ENCODE measurements at regions not wholly inside any gene's neighbourhood (a gene's known extent, or its start where the extent isn't known, plus 50 kb on each side); places are given as distances from the start of the nearest gene placed in this dataset.

DNA sequence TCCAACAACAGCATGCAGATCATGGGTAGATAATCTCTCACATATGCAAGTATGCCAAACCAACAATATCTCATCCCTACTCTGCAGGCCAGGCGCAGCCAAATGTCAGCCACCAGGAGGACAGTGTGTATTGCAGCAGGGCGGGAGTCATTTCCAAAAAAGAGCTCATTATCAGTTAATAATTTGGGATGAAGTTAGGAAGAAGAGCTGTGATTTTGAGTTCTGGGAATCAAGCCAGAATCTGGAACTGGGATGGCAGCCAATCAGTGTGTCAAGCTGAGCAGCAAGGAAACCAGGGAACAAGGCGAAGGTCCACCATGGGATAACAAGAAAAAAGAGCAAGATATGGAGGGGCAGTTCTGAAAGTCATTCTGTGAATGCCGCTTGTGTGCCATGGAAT is 88.2 kb upstream of the CAMK2D start:
- no peak overlapping the region for H3K27ac ChIP-seq
- no peak overlapping the region for H3K4me3 ChIP-seq
- TF ChIP-seq, protein P1, sequence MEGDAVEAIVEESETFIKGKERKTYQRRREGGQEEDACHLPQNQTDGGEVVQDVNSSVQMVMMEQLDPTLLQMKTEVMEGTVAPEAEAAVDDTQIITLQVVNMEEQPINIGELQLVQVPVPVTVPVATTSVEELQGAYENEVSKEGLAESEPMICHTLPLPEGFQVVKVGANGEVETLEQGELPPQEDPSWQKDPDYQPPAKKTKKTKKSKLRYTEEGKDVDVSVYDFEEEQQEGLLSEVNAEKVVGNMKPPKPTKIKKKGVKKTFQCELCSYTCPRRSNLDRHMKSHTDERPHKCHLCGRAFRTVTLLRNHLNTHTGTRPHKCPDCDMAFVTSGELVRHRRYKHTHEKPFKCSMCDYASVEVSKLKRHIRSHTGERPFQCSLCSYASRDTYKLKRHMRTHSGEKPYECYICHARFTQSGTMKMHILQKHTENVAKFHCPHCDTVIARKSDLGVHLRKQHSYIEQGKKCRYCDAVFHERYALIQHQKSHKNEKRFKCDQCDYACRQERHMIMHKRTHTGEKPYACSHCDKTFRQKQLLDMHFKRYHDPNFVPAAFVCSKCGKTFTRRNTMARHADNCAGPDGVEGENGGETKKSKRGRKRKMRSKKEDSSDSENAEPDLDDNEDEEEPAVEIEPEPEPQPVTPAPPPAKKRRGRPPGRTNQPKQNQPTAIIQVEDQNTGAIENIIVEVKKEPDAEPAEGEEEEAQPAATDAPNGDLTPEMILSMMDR (IDR thresholded peaks at IDR 0.05) = no peak
- no peaks in the 10 kb centered on the region for H3K36me3 ChIP-seq
- H3K9me3 ChIP-seq = no peaks in the 10 kb centered on the region
- H3K4me1 ChIP-seq = no peaks in the 10 kb centered on the region
- H3K27me3 ChIP-seq (ENCODE audit: low read depth) = no peaks in the 10 kb centered on the region
- ATAC-seq (no peak), DNase-seq (no peak)
- intact Hi-C loops (cut with DNase I) = no loop called here

DNA sequence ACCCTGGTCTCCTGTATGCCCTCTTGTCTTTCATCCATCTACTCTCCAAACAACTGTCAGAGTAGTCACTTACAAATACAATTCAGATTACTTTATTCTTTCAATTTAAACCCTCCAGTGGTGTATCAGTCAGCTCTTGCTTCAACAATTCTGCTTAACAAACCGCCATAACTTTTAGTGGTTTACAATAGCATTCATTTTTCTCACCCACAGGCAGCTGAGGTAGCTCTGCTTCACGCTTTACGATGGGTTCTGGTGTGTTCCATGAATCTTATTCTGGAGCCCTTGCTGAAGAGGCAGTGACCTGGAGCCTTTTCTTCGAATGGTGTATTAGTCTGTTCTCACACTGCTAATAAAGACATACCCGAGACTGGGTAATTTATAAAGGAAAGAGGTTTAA is 86.2 kb upstream of the CAMK2D start:
- Histone ChIP-seq H3K4me1 (no peaks in the 10 kb centered on the region), H3K9me3 (no peaks in the 10 kb centered on the region), H3K27me3 (ENCODE audit: low read depth) (no peaks in the 10 kb centered on the region), H3K4me3 (no peak overlapping the region), H3K27ac (no peak overlapping the region), H3K36me3 (no peaks in the 10 kb centered on the region)
- ATAC-seq = no peak
- intact Hi-C loops (cut with DNase I) = no loop called here
- DNase-seq = no peak
- TF ChIP-seq, protein P1 (IDR thresholded peaks at IDR 0.05) = no peak

DNA sequence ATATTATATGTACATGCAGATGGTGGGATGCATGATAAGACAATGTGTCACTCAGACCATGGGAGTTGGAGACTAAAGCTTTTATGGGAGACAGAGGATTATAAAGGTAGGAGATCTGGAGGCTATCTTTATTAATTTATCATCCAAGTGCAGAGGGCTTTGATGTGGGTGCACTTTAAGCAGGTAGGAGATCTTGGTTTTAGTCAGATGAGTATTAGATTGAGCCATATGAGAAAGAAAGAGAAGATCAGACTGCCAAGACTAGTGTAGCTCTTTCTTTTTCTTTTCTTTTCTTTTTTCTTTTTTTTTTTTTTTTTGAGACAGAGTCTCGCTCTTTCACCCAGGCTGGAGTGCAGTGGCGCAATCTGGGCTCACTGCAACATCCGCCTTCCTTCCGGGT is 84.9 kb upstream of the CAMK2D start:
- intact Hi-C loops (cut with DNase I) = no loop called here
- H3K27me3 ChIP-seq (ENCODE audit: low read depth) = no peaks in the 10 kb centered on the region
- no peak overlapping the region for H3K4me3 ChIP-seq
- no peaks in the 10 kb centered on the region for H3K36me3 ChIP-seq
- DNase-seq (no peak), ATAC-seq (no peak)
- no peaks in the 10 kb centered on the region for H3K9me3 ChIP-seq
- no peak overlapping the region for H3K27ac ChIP-seq
- TF ChIP-seq, protein P1 (IDR thresholded peaks at IDR 0.05) = no peak
- no peaks in the 10 kb centered on the region for H3K4me1 ChIP-seq

DNA sequence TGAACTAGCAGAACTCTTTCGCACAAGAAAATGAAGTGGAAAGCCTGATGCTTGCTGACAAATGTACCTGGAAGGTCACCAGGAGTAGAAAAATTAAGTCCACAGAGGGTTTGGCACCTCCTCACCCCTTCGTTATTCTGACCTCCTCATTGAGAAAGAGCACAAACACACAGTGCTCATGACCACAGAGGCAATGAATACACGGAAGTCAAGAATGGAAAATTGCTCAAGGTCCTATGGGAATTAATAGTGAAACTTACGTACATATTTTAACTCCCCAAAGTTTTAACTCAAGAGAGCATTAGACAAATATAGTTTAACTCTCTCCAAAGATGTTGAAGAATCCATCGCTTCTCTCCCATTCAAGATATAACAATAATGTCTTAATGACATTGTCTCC is 83.6 kb upstream of the CAMK2D start:
- Histone ChIP-seq H3K4me1 (no peaks in the 10 kb centered on the region), H3K27ac (no peak overlapping the region), H3K27me3 (ENCODE audit: low read depth) (no peaks in the 10 kb centered on the region), H3K4me3 (no peak overlapping the region), H3K9me3 (no peaks in the 10 kb centered on the region), H3K36me3 (no peaks in the 10 kb centered on the region)
- TF ChIP-seq, protein P1 (IDR thresholded peaks at IDR 0.05) = no peak
- ATAC-seq (no peak), DNase-seq (no peak)
- intact Hi-C loops (cut with DNase I) = no loop called here

DNA sequence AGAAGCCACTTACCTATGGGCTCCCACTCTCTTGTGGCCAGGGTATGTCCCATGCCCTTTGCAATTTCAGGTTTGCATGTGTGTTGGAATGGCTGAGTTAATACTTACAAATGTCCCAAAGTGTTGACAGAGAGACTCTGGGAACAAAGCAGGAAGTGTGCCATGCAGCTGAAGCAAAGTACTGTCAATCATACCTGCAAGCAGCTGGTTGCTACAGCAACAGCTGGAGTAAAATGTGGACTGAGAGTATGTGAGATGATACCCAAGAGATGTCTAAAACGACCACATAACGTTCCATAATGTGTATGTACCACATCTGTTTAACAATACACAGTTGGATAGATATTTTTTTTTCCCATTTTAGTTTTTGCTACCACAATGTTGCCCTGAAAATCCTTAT is 82.8 kb upstream of the CAMK2D start:
- no peaks in the 10 kb centered on the region for H3K27me3 ChIP-seq (ENCODE audit: low read depth)
- H3K4me3 ChIP-seq = no peak overlapping the region
- H3K27ac ChIP-seq = no peak overlapping the region
- intact Hi-C loops (cut with DNase I) = no loop called here
- no peaks in the 10 kb centered on the region for H3K4me1 ChIP-seq
- TF ChIP-seq, protein P1 (IDR thresholded peaks at IDR 0.05) = no peak
- DNase-seq (no peak), ATAC-seq (no peak)
- no peaks in the 10 kb centered on the region for H3K9me3 ChIP-seq
- no peaks in the 10 kb centered on the region for H3K36me3 ChIP-seq

DNA sequence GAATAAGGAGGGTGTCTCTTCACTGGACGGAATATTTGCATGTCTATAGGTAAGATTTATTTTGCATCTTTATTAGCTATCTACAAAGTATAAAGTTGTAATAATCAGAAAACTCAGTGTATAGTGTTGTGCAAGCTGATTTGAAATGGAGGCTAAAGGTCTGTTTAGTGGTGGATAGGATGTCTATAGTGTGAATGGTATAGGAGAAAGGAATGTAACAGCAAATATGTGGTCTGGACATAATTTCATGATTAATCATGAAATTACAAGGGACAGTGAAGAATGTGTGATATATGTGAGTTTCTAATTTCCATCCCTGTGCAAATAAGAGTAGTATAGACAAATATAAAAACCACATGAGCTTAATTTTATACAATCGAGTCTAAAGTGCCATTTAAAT is 79.3 kb upstream of the CAMK2D start:
- TF ChIP-seq, protein P1 (IDR thresholded peaks at IDR 0.05) = no peak
- H3K4me1 ChIP-seq = no peaks in the 10 kb centered on the region
- no peaks in the 10 kb centered on the region for H3K27me3 ChIP-seq (ENCODE audit: low read depth)
- ATAC-seq (no peak), DNase-seq (no peak)
- H3K36me3 ChIP-seq = no peaks in the 10 kb centered on the region
- intact Hi-C loops (cut with DNase I) = no loop called here
- no peak overlapping the region for H3K4me3 ChIP-seq
- no peak overlapping the region for H3K27ac ChIP-seq
- H3K9me3 ChIP-seq = no peaks in the 10 kb centered on the region
